Myocyte (in vitro differentiated cells): ENCODE measurements at regions not wholly inside any gene's neighbourhood (a gene's known extent, or its start where the extent isn't known, plus 50 kb on each side); places are given as distances from the start of the nearest gene placed in this dataset.
"Not testable (repeated sequence)": the region's sequence is repeated elsewhere in the genome, so short reads cannot be mapped to it uniquely, and the experiment has no call there.

Experiments
- DNase-seq: peaks from one replicate; pipeline ENCODE4 v3.0.0-alpha.2; 2012; ENCODE audit warnings: low read depth

- DNase-seq = no peak
Measured at GRCh38 chr7:49596701-49597491, 176.5 kb upstream of the VWC2 start.

GRCh38 chr7:49597805-49598204 is 175.6 kb upstream of the VWC2 start:
- no peak for DNase-seq

- DNase-seq = no peak
Measured at GRCh38 chr7:49611951-49612350, 161.5 kb upstream of the VWC2 start.

GRCh38 chr7:49613759-49614158 is 159.7 kb upstream of the VWC2 start:
- DNase-seq = no peak

GRCh38 chr7:49614974-49615373 is 158.5 kb upstream of the VWC2 start:
- not testable (repeated sequence) for DNase-seq

- DNase-seq = no peak
Measured at GRCh38 chr7:49618028-49618427, 155.4 kb upstream of the VWC2 start.

- no peak for DNase-seq
Measured at GRCh38 chr7:49623943-49624342, 149.5 kb upstream of the VWC2 start.

- DNase-seq = no peak
Measured at GRCh38 chr7:49624611-49625010, 148.8 kb upstream of the VWC2 start.

- no peak for DNase-seq
Measured at GRCh38 chr7:49630513-49630912, 142.9 kb upstream of the VWC2 start.

GRCh38 chr7:49631071-49631815 is 142.2 kb upstream of the VWC2 start:
- DNase-seq = no peak

- no peak for DNase-seq
Measured at GRCh38 chr7:49631960-49632359, 141.5 kb upstream of the VWC2 start.

- no peak for DNase-seq
Measured at GRCh38 chr7:49635800-49636199, 137.6 kb upstream of the VWC2 start.

GRCh38 chr7:49636400-49636799 is 137.0 kb upstream of the VWC2 start:
- no peak for DNase-seq

- no peak for DNase-seq
Measured at GRCh38 chr7:49638166-49638565, 135.3 kb upstream of the VWC2 start.

- no peak for DNase-seq
Measured at GRCh38 chr7:49639068-49639593, 134.3 kb upstream of the VWC2 start.

GRCh38 chr7:49639808-49640207 is 133.6 kb upstream of the VWC2 start:
- no peak for DNase-seq

- no peak for DNase-seq
Measured at GRCh38 chr7:49643321-49643720, 130.1 kb upstream of the VWC2 start.

- DNase-seq = no peak
Measured at GRCh38 chr7:49643736-49644135, 129.7 kb upstream of the VWC2 start.

GRCh38 chr7:49644396-49645166 is 128.9 kb upstream of the VWC2 start:
- DNase-seq = no peak

- DNase-seq = no peak
Measured at GRCh38 chr7:49645296-49645695, 128.1 kb upstream of the VWC2 start.

GRCh38 chr7:49660170-49660783 is 113.2 kb upstream of the VWC2 start:
- DNase-seq = no peak
